ENCODE measurements at regions not wholly inside any gene's neighbourhood (a gene's known extent, or its start where the extent isn't known, plus 50 kb on each side); places are given as distances from the start of the nearest gene placed in this dataset.

DNA sequence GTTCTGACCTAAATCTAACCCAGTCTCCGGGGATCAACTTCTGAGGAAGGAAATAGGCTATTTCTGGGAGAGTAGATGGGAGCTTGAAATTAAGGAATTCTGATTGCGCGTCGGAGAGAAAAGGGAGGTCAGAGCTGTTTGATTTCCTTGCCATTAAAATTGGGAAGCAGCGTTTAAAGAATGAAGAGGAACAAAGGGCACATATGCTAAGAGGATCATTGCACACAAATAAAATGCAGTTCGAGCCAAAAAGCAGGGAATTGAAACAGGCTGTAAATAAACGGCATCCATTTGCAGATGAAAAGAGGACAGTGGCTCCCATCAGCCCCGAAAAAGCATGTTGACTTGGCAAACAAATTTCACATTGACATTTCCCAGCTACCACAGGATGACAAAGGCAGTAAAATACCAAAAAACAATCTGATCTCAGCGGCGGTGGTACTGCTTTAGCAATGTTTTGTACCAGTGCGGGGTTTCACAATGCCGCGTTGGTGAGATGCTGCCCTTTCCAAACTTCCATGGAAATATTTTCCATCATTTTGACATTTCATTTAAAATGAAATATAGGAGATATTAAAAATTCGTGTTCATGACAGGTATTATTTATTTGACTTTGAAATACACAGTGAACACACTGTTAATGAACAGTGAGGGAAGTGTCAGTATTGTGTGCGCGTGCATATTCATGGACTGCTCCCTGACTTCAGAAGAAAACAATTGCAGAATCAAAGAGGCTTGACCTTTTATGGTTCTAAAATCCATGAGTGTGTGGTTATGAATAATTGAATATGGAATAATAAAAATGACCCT, 108.8 kb downstream of the SQOR start:
- DNase-seq = no peak

- no peak for DNase-seq
These were observed 109.4 kb downstream of the SQOR start for GRCh38 chr15:45744236-45744589.

DNA sequence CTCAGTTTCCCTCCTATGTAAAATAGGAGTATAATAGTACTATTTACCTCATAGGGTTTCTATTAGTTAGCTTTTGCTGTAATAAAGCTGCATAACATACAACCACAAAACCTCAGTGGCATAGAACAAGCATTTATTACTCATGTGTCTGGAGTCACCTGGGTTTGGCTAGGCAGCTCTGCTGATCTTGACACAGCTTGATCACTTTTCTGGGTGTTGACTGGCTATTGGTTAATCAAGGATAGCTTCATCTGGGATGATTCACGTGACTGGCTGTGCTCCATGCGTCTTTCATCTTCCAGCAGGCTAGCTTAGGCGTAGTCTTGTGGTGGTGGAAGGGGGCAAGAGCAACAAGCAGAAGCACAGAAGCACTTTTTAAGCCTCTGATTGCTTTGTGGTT, 112.6 kb downstream of the SQOR start:
- no peak for DNase-seq

DNA sequence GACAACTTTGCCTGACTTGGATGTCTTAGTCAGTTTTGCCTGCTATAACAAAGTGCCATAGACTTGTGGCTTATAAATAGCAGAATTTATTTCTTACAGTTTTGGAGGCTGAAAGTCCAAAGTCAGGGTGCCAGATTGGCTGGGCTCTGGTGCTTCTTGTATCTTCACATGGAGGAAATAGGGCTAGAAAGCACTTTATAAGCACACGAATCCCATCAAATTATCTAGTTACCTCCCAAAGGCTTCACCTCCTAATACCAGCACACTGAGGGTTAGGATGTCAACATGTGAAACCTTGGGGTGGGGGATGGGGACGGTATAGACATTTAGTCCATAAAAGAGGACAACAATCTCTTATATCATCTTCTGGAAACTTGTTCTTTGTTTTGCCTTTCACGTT, 116.8 kb downstream of the SQOR start:
- no peak for DNase-seq

DNA sequence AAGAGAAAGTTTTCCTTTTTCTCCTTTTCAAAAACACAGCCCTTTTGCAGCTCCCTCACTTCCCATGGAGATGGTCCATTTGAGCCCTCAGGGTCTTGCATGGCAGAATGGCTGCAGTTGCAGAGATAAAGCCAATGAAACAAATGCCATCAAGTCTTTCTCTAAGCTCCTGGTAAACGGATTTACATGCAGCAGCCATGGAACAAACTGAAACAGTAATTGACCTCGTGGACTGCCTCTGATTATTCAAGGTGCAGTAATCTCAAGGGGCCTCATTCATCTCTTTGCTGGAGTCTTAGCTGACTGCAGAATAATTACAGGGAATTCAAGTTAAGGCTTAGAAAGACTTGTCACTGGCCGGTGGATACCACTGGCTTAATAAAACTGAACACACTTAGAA, 125.1 kb downstream of the SQOR start:
- no peak for DNase-seq

- no peak for DNase-seq
These were observed 127.9 kb downstream of the SQOR start for GRCh38 chr15:45762726-45763125.

GRCh38 chr15:45763170-45763869, 128.5 kb downstream of the SQOR start:
- no peak for DNase-seq

DNA sequence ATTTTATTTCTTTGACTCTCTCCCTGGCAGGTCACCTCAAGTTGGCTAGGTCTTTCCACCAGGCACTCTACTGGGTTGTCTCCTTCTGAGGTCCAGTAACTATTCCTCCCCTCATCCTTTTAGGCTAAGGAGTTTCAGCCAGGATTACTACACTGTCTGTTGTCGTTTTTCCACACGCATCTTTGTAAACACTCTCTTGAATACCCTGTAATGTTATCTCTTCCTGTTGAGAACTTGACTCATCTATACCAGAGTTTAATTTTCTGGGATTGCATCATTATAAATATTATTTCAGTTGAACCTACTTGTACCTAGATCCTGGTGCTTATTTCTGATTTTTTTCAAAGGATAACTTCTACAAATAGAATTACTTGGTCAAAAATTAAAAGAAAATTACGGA, 138.3 kb downstream of the SQOR start:
- DNase-seq = no peak

GRCh38 chr15:45776772-45777171, 141.9 kb downstream of the SQOR start:
- no peak for DNase-seq

- no peak for DNase-seq
These were observed 143.0 kb downstream of the SQOR start for GRCh38 chr15:45777781-45778180.

GRCh38 chr15:45780352-45780751, 145.5 kb downstream of the SQOR start:
- no peak for DNase-seq

- no peak for DNase-seq
These were observed 149.8 kb downstream of the SQOR start for GRCh38 chr15:45784656-45785055.

DNA sequence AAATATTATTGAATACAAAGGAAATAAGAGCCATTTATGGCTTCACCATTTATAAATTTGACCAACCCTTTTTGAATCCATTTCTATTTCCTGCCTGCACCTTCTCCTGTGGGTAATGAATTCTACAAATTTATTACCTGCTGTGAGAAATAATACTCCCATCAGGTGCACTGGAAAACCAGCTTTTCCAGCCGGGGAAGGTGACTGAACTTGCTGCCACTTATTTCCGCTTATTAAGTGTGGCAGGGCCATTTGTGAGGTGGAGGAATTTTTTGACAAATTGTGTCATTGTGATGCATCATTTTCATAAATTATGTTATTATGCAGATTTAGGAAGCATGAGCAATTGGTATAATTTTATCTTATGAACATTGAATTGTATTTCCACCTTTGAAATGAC, 151.1 kb downstream of the SQOR start:
- no peak for DNase-seq

DNA sequence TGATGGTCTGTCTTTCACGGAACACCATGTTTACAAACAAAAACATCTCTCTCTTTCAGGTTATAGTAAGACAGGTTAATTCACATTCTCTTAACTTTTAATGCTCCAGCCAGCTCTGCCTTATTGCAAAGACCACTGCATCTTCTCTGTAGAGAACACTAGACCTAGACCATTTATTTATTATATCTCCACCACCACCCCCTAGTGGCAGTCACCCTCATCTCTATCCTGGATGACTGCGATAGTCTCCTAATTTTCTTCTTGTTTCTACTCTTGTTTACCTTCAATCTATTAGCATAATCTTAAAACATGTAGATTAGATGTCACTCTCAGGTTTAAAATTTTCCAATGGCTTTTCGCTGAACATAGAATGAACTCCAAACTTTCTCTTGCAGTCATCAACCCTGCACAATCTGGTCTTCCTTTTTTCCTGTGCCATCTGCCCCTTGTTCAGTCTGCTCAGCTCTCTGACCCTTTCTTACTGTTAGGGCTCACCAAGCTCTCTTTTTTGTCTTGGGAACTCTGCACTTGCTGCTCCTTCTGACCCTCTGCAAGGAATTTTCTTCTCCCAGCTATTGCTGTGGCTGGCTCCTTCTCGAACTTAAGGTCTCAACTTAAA, 155.6 kb downstream of the SQOR start:
- DNase-seq = no peak

- no peak for DNase-seq
These were observed 159.5 kb downstream of the SQOR start for GRCh38 chr15:45794304-45794703.

GRCh38 chr15:45794712-45795439, 160.0 kb downstream of the SQOR start:
- DNase-seq = no peak

DNA sequence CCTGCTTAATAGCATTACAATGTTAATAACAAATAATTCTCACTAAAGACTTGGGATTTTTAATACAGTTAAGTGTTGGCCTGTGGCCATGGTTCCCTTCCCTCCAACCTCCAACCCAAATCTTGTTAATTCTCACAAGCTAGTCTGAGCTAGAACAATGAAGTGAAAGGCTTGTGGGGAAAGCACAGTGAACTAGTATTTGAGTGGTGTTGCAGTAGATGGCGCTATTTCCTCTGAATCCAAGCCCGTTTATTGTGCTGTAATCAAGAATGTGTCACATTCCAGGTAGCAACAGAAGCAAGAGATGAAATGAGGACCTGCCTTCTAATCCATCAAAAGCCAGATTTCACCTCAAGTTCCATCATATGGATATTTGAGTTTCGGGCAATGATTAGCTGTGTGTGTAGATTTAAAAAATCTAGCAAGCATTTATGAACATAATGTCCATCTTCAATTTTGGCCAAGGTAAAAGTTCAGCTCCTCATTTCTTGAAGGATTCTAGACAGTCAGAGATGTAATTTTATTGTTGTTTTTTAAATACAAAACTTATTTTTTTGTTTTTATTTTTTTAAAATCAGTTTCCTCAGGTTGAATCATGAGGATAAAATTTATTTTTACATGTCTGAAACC, 160.7 kb downstream of the SQOR start:
- peak in 1 of 2 experiments; percentile 27 for DNase-seq

- DNase-seq = no peak
These were observed 161.6 kb downstream of the SQOR start for GRCh38 chr15:45796433-45796832.

DNA sequence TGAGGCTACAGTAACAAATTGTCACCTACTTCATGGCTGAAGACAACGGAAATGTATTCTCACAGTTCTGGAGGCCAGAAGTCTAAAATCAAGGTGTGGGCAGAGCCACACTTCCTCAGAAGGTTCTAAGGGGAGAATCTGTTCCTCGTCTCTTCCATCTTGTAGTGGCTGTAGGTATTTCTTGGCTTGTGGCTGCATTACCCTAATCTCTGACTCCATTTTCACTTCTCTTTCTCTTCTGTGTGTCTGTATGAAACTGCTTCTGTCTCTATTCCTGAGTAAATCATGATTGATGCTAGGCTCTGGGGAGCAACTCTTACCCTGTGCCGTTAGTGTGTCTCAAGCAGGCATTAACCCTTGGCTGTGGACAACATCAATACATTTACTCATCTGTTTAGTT, 164.7 kb downstream of the SQOR start:
- DNase-seq = no peak

- DNase-seq = no peak
These were observed 166.7 kb downstream of the SQOR start for GRCh38 chr15:45801543-45801942.

GRCh38 chr15:45802140-45802539, 167.3 kb downstream of the SQOR start:
- peak; percentile 35 to 47 for DNase-seq

DNA sequence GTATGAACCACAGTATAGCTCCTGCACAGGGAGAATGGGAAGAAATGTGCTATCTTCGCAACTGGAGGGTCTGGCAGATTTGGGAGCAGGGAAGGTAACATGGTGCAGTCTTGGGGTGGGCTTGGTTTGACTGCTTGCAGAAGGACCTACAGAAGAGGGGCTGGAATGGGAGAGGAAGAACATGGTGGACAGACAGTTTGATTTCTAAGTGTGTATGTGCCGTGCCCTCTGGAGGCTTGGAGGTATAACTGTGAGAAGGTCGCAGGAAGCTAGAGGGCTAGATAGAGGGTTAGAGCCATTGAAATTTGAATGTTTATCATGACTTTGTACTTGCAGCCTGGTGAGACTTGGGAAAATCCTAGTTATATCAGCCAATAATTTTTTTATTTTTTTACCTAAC, 169.2 kb downstream of the SQOR start:
- no peak for DNase-seq

GRCh38 chr15:45810201-45810600, 175.4 kb downstream of the SQOR start:
- DNase-seq = no peak

Measured in NCI-H187 (cell line).